ENCODE measurements at regions not wholly inside any gene's neighbourhood (a gene's known extent, or its start where the extent isn't known, plus 50 kb on each side); places are given as distances from the start of the nearest gene placed in this dataset.

DNA sequence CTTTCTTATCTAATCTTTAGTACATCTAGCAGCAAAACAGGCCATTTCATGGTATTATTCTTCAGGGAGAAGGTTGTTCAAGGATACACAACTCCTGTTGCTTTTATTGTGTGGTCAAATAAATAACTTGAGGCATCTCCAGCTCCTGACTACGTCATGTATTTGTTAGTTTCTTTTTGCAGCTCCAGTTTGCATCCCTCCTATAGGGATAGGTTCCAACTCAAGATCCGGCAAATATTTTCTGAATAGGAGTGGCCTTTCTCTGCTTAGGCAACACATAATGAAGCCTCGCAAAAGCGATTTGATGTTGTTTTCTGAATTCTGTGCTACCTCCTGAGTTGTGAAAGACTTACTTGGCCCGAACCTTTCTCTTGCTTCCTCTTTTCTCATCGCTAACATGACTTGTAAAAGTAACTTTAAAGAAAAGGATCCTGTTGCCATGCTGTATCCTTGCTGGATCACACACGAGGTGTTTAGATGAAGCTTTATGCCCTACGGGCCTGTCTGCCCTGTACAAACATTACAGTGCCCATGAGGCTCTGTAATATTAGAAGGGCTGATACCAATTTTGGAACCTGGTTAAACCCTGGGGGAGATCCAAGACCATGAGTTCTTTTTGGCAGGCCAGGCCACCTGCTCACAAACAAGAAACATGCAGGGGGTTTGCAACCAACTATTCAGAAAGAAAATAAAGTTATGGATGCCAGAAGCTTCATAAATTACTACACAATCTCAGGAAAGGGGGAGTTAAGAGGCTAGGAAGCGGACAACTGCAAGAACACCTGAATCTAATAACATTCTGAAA is 149.8 kb upstream of the FGF10 start:
- TF ChIP-seq EZH2 (IDR thresholded peaks at IDR 0.05; ENCODE audit: low read length, missing control alignments), result no peak
- TF ChIP-seq, protein P1, sequence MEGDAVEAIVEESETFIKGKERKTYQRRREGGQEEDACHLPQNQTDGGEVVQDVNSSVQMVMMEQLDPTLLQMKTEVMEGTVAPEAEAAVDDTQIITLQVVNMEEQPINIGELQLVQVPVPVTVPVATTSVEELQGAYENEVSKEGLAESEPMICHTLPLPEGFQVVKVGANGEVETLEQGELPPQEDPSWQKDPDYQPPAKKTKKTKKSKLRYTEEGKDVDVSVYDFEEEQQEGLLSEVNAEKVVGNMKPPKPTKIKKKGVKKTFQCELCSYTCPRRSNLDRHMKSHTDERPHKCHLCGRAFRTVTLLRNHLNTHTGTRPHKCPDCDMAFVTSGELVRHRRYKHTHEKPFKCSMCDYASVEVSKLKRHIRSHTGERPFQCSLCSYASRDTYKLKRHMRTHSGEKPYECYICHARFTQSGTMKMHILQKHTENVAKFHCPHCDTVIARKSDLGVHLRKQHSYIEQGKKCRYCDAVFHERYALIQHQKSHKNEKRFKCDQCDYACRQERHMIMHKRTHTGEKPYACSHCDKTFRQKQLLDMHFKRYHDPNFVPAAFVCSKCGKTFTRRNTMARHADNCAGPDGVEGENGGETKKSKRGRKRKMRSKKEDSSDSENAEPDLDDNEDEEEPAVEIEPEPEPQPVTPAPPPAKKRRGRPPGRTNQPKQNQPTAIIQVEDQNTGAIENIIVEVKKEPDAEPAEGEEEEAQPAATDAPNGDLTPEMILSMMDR (conservative IDR thresholded peaks at IDR 0.05 in 1 of 2, IDR thresholded peaks at IDR 0.05 in 1 of 2; ENCODE audit: low read depth in 1 of 2, low read length in 2 of 2), result no peak
